ENCODE measurements at regions not wholly inside any gene's neighbourhood (a gene's known extent, or its start where the extent isn't known, plus 50 kb on each side); places are given as distances from the start of the nearest gene placed in this dataset.

GRCh38 chr7:52980129-52980528 lies 55.3 kb upstream of the POM121L12 start:
- DNase-seq (ENCODE audit: low spot score): no peak

- no peak for DNase-seq (ENCODE audit: low spot score)
Observed at GRCh38 chr7:52973126-52973525, 62.3 kb upstream of the POM121L12 start.

GRCh38 chr7:52962402-52963076 lies 72.9 kb upstream of the POM121L12 start:
- no peak for DNase-seq (ENCODE audit: low spot score)

GRCh38 chr7:52961084-52961483 lies 74.3 kb upstream of the POM121L12 start:
- no peak for DNase-seq (ENCODE audit: low spot score)

- no peak for DNase-seq (ENCODE audit: low spot score)
Observed at GRCh38 chr7:52959878-52960660, 75.4 kb upstream of the POM121L12 start.

- no peak for DNase-seq (ENCODE audit: low spot score)
Observed at GRCh38 chr7:52959336-52959735, 76.1 kb upstream of the POM121L12 start.

GRCh38 chr7:52958621-52959140 lies 76.8 kb upstream of the POM121L12 start:
- no peak for DNase-seq (ENCODE audit: low spot score)

GRCh38 chr7:52956379-52956915 lies 79.0 kb upstream of the POM121L12 start:
- DNase-seq (ENCODE audit: low spot score): no peak

- DNase-seq (ENCODE audit: low spot score): no peak
Observed at GRCh38 chr7:52955522-52955921, 79.9 kb upstream of the POM121L12 start.

GRCh38 chr7:52944921-52945320 lies 90.5 kb upstream of the POM121L12 start:
- peak; percentile 10 for DNase-seq (ENCODE audit: low spot score)

GRCh38 chr7:52940481-52940880 lies 95.0 kb upstream of the POM121L12 start:
- DNase-seq (ENCODE audit: low spot score): no peak

GRCh38 chr7:52938455-52939133 lies 96.8 kb upstream of the POM121L12 start:
- no peak for DNase-seq (ENCODE audit: low spot score)

GRCh38 chr7:52936750-52937149 lies 98.7 kb upstream of the POM121L12 start:
- no peak for DNase-seq (ENCODE audit: low spot score)

GRCh38 chr7:52928591-52928990 lies 106.8 kb upstream of the POM121L12 start:
- no peak for DNase-seq (ENCODE audit: low spot score)

GRCh38 chr7:52925332-52925731 lies 110.1 kb upstream of the POM121L12 start:
- no peak for DNase-seq (ENCODE audit: low spot score)

GRCh38 chr7:52920977-52921376 lies 114.5 kb upstream of the POM121L12 start:
- DNase-seq (ENCODE audit: low spot score): no peak

- no peak for DNase-seq (ENCODE audit: low spot score)
Observed at GRCh38 chr7:52917982-52918578, 117.4 kb upstream of the POM121L12 start.

- DNase-seq (ENCODE audit: low spot score): no peak
Observed at GRCh38 chr7:52911795-52912194, 123.6 kb upstream of the POM121L12 start.

GRCh38 chr7:52911326-52911725 lies 124.1 kb upstream of the POM121L12 start:
- DNase-seq (ENCODE audit: low spot score): no peak

- DNase-seq (ENCODE audit: low spot score): no peak
Observed at GRCh38 chr7:52909935-52910334, 125.5 kb upstream of the POM121L12 start.

GRCh38 chr7:52909131-52909530 lies 126.3 kb upstream of the POM121L12 start:
- DNase-seq (ENCODE audit: low spot score): no peak

- no peak for DNase-seq (ENCODE audit: low spot score)
Observed at GRCh38 chr7:52897713-52898112, 137.7 kb upstream of the POM121L12 start.

Measured in A172 (cell line).